Esophagus muscularis mucosa (tissue), 4 donors: ENCODE measurements at regions not wholly inside any gene's neighbourhood (a gene's known extent, or its start where the extent isn't known, plus 50 kb on each side); places are given as distances from the start of the nearest gene placed in this dataset.
"Not testable (repeated sequence)": the region's sequence is repeated elsewhere in the genome, so short reads cannot be mapped to it uniquely, and the experiment has no call there.

Source experiments
- DNase-seq: peaks from one replicate; pipeline ENCODE4 v3.0.0-alpha.2; 2017; ENCODE audit errors: extremely low spot score
- H3K27ac ChIP-seq, 4 donors: fragments of 200-600 bp; sonication (generic); replicated peaks in 1 of 4; 1 replicate in 3 of 4; 2 replicates in 1 of 4; pipeline ENCODE4 v1.5.1; 2016 to 2019; ENCODE audit warnings: mild to moderate bottlenecking in 1 of 4
- H3K27me3 ChIP-seq, 4 donors: fragments of 200-600 bp; sonication (generic); one replicate each; pipeline versions ENCODE4 v1.5.1 to v1.6.0; 2016 to 2019
- H3K36me3 ChIP-seq, 4 donors: fragments of 200-600 bp; sonication (generic); one replicate each; pipeline ENCODE4 v1.5.1; 2016 to 2019
- H3K4me1 ChIP-seq, 4 donors: fragments of 200-600 bp; sonication (generic); one replicate each; pipeline ENCODE4 v1.5.1; 2016 to 2019
- H3K4me3 ChIP-seq, 4 donors: fragments of 200-600 bp; sonication (generic); 1 replicate in 2 of 4; 2 replicates in 2 of 4; pipeline ENCODE4 v1.5.1; 2016 to 2019; ENCODE audit warnings: mild to moderate bottlenecking in 4 of 4, moderate library complexity in 1 of 4
- H3K9me3 ChIP-seq, 4 donors: fragments of 200-600 bp; sonication (generic); 1 replicate in 3 of 4; 2 replicates in 1 of 4; pipeline ENCODE4 v1.5.1; 2016 to 2019
- EP300 ChIP-seq: sonication (generic); formaldehyde crosslinking; IDR thresholded peaks from one replicate; pipeline ENCODE4 v1.6.1; 2017; ENCODE audit warnings: antibody characterized with exemption
- POLR2A ChIP-seq: fragments of 450-650 bp; IDR thresholded peaks from one replicate; pipeline ENCODE4 v1.6.1; 2017; ENCODE audit warnings: antibody characterized with exemption, moderate library complexity, mild to moderate bottlenecking, low read depth
- POLR2AphosphoS5 ChIP-seq, 2 donors: sonication (generic); formaldehyde crosslinking; IDR thresholded peaks; one replicate each; pipeline ENCODE4 v1.6.1; 2017; ENCODE audit warnings: antibody characterized with exemption in 2 of 2
- WGBS: methylation state at CpG from one replicate; pipeline ENCODE4 v1.1.5; 2018; 5-methylcytosine and 5-hydroxymethylcytosine counted together
- intact Hi-C: fragments of 100-400 bp; cut with DNase I; formaldehyde crosslinking; loops from one replicate; pipeline ENCODE4 v1.15.1; 2023
- TF ChIP-seq, protein P1 (sequence below), 3 experiments: fragments of 200-600 bp in 2 of 3; fragments of 450-650 bp in 1 of 3; sonication (generic) in 2 of 3; IDR thresholded peaks; one replicate each; pipeline ENCODE4 v1.5.1; 2017 to 2019; ENCODE audit warnings: antibody characterized with exemption in 3 of 3, mild to moderate bottlenecking in 2 of 3, moderate library complexity in 1 of 3

GRCh38 chr10:6840766-6841165 is 260.7 kb upstream of the PRKCQ start:
- Histone ChIP-seq H3K4me1 (no peaks in the 10 kb centered on the region), H3K27me3 (no peaks in the 10 kb centered on the region), H3K27ac (peak overlapping the region in 1 of 4 donors; percentile 31), H3K9me3 (peaks cover 0 to 21% (median 3%) of the 10 kb centered on the region in 4 donors), H3K4me3 (no peak overlapping the region), H3K36me3 (no peaks in the 10 kb centered on the region)
- WGBS, result 24% methylated on average over 2 of the region's 2 CpGs
- no peak for DNase-seq
- intact Hi-C loops, result no loop called here
- TF ChIP-seq, protein P1, sequence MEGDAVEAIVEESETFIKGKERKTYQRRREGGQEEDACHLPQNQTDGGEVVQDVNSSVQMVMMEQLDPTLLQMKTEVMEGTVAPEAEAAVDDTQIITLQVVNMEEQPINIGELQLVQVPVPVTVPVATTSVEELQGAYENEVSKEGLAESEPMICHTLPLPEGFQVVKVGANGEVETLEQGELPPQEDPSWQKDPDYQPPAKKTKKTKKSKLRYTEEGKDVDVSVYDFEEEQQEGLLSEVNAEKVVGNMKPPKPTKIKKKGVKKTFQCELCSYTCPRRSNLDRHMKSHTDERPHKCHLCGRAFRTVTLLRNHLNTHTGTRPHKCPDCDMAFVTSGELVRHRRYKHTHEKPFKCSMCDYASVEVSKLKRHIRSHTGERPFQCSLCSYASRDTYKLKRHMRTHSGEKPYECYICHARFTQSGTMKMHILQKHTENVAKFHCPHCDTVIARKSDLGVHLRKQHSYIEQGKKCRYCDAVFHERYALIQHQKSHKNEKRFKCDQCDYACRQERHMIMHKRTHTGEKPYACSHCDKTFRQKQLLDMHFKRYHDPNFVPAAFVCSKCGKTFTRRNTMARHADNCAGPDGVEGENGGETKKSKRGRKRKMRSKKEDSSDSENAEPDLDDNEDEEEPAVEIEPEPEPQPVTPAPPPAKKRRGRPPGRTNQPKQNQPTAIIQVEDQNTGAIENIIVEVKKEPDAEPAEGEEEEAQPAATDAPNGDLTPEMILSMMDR (IDR thresholded peaks at IDR 0.05), result no peak
- no peak for TF ChIP-seq POLR2A
- TF ChIP-seq POLR2AphosphoS5 (IDR thresholded peaks at IDR 0.05), result no peak
- TF ChIP-seq EP300, result no peak

GRCh38 chr10:6840201-6840691 is 260.2 kb upstream of the PRKCQ start:
- intact Hi-C loops, result no loop called here

GRCh38 chr10:6838118-6838517 is 258.0 kb upstream of the PRKCQ start:
- 79% methylated on average over 3 of the region's 3 CpGs for WGBS
- no peaks in the 10 kb centered on the region for H3K36me3 ChIP-seq
- no peak overlapping the region for H3K4me3 ChIP-seq

More at GRCh38 chr10:6840201-6840691, 260.2 kb upstream of the PRKCQ start:
- DNase-seq, result no peak
- Histone ChIP-seq H3K27ac (peak overlapping the region in 1 of 4 donors; percentile 31), H3K4me1 (no peaks in the 10 kb centered on the region), H3K4me3 (no peak overlapping the region), H3K36me3 (no peaks in the 10 kb centered on the region), H3K27me3 (no peaks in the 10 kb centered on the region), H3K9me3 (peaks cover 0 to 21% (median 3%) of the 10 kb centered on the region in 4 donors)
- TF ChIP-seq EP300 (no peak), POLR2AphosphoS5 (IDR thresholded peaks at IDR 0.05) (no peak), POLR2A (no peak)
- TF ChIP-seq, protein P1 (IDR thresholded peaks at IDR 0.05), result no peak
- 86% methylated on average over 5 of the region's 5 CpGs for WGBS

DNA sequence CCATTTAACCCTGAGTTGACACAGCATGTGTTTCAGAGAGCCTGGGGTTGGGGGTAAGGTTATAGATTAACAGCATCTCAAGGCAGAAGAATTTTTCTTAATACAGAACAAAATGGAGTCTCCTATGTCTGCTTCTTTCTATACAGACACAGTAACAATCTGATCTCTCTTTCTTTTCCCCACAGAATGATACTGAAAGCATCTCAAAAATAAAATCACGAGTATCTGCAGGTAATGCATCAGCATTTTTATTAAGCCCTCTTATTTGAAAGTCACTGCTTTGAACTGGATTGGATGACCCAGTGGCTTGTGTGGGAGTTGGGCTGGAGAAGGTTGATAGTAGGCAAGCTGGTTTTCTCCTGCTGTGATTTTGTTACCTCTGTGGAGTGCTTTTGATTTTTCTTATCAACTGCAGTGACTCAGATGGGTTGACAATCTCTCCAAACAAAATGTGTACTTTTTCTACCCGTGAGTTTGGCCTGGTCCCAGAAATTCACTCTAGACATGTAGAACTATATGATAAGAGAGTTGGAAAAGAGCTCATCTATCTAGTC is 253.5 kb upstream of the PRKCQ start:
- H3K36me3 ChIP-seq, result no peaks in the 10 kb centered on the region
- no peak for DNase-seq
- no peaks in the 10 kb centered on the region for H3K4me1 ChIP-seq
- H3K27ac ChIP-seq, result no peak overlapping the region
- 43% methylated on average over 2 of the region's 2 CpGs for WGBS
- TF ChIP-seq EP300 (no peak), POLR2A (no peak)
- no peaks in the 10 kb centered on the region for H3K27me3 ChIP-seq
- H3K9me3 ChIP-seq, result no peaks in the 10 kb centered on the region
- intact Hi-C loops, result no loop called here
- no peak overlapping the region for H3K4me3 ChIP-seq

More at GRCh38 chr10:6838118-6838517, 258.0 kb upstream of the PRKCQ start:
- H3K4me1 ChIP-seq, result no peaks in the 10 kb centered on the region
- H3K9me3 ChIP-seq, result peaks cover 0 to 13% (median 0%) of the 10 kb centered on the region in 4 donors
- no peak overlapping the region for H3K27ac ChIP-seq
- DNase-seq, result no peak
- H3K27me3 ChIP-seq, result no peaks in the 10 kb centered on the region
- intact Hi-C loops, result no loop called here
- TF ChIP-seq, protein P1 (IDR thresholded peaks at IDR 0.05), result peak in 2 of 3 experiments; percentile 9 to 39
- TF ChIP-seq POLR2A (no peak), POLR2AphosphoS5 (IDR thresholded peaks at IDR 0.05) (no peak), EP300 (no peak)

DNA sequence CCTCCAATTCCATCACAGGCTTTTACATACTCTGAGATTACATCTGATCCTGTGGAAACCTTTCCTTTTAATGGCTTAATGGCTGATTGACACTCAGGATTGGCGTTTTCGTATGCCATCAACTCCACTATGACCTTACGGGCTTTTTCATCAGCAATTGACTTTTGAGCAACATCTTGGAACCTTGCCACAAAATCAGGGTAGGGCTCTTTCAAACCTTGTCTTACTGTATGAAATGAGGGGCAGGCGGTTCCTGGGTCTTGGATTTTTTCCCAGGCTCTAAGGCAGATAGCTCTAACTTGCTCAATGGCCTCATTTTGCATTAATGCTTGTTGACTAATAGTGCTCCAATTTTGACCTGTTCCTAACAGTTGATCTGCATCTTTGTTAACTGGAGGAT is 250.9 kb upstream of the PRKCQ start:
- H3K4me3 ChIP-seq, H3K27ac ChIP-seq, intact Hi-C loops, H3K27me3 ChIP-seq, H3K4me1 ChIP-seq, H3K9me3 ChIP-seq, DNase-seq, H3K36me3 ChIP-seq: not testable (repeated sequence)
- 58% methylated on average over 4 of the region's 4 CpGs for WGBS

DNA sequence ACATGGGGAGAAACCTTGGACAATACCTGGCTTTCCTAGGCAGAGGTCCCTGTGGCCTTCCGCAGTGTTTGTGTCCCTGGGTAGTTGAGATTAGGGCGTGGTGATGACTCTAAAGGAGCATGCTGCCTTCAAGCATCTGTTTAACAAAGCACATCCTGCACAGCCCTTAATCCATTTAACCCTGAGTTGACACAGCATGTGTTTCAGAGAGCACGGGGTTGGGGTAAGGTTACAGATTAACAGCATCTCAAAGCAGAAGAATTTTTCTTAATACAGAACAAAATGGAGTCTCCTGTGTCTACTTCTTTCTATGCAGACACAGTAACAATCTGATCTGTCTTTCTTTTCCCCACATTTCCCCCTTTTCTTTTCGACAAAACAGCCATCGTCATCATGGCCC is 244.7 kb upstream of the PRKCQ start:
- intact Hi-C loops, H3K4me1 ChIP-seq, H3K4me3 ChIP-seq, H3K27ac ChIP-seq, H3K27me3 ChIP-seq, H3K9me3 ChIP-seq, H3K36me3 ChIP-seq, DNase-seq: not testable (repeated sequence)
- 87% methylated on average over 5 of the region's 5 CpGs for WGBS
